Neural cell (in vitro differentiated cells): ENCODE measurements at regions not wholly inside any gene's neighbourhood (a gene's known extent, or its start where the extent isn't known, plus 50 kb on each side); places are given as distances from the start of the nearest gene placed in this dataset.

Experiments used
- H2AFZ ChIP-seq: fragments of 200-600, 300-800 bp; sonication (generic), shearing (Covaris generic); 2 replicates; pipeline ENCODE4 v1.6.0; 2014; ENCODE audit warnings: low read depth, mild to moderate bottlenecking, antibody characterized with exemption, low read length, moderate library complexity
- H3F3A ChIP-seq: fragments of 200-600 bp; shearing (Covaris generic); 2 replicates; pipeline ENCODE4 v1.6.1; 2016; ENCODE audit warnings: mild to moderate bottlenecking, moderate library complexity, mixed read lengths, antibody characterized with exemption, low read length; ENCODE audit not compliant: insufficient read depth, poor library complexity, severe bottlenecking
- H3K27ac ChIP-seq: fragments of 200-600, 300-800 bp; sonication (generic), shearing (Covaris generic); 2 replicates; pipeline ENCODE4 v1.5.1; 2014; ENCODE audit warnings: mild to moderate bottlenecking, low read length, moderate library complexity
- H3K27me3 ChIP-seq: fragments of 300-800, 200-600 bp; sonication (generic), shearing (Covaris generic); 2 replicates; pipeline ENCODE4 v1.6.0; 2014; ENCODE audit warnings: mild to moderate bottlenecking, low read depth, low read length, moderate library complexity; ENCODE audit not compliant: insufficient read depth
- H3K36me3 ChIP-seq: fragments of 300-800, 200-600 bp; sonication (generic), shearing (Covaris generic); 2 replicates; pipeline ENCODE4 v1.5.1; 2014; ENCODE audit warnings: mild to moderate bottlenecking, antibody characterized with exemption, low read length, moderate library complexity; ENCODE audit not compliant: insufficient read depth
- H3K4me2 ChIP-seq: fragments of 300-800, 200-600 bp; sonication (generic), shearing (Covaris generic); 2 replicates; pipeline ENCODE4 v1.6.0; 2014; ENCODE audit warnings: mild to moderate bottlenecking, low read length
- H3K4me3 ChIP-seq: fragments of 300-800, 200-600 bp; sonication (generic), shearing (Covaris generic); 2 replicates; pipeline ENCODE4 v1.5.1; 2014; ENCODE audit warnings: mild to moderate bottlenecking, low read length, moderate library complexity
- H3K79me2 ChIP-seq: fragments of 200-600 bp; shearing (Covaris generic); replicated peaks from 2 replicates; pipeline ENCODE4 v1.6.0; 2014; ENCODE audit warnings: mild to moderate bottlenecking, low read length, moderate library complexity; ENCODE audit not compliant: insufficient read depth
- H3K9ac ChIP-seq: fragments of 300-800, 200-600 bp; sonication (generic), shearing (Covaris generic); 2 replicates; pipeline ENCODE4 v1.6.1; 2016; ENCODE audit warnings: mild to moderate bottlenecking, low read length, mixed read lengths
- H3K9me2 ChIP-seq: fragments of 200-600 bp; shearing (Covaris generic); 2 replicates; pipeline ENCODE4 v1.6.1; 2016; ENCODE audit warnings: mild to moderate bottlenecking, low read length, mixed read lengths; ENCODE audit not compliant: insufficient read depth
- H3K9me3 ChIP-seq: fragments of 200-600, 300-800 bp; sonication (generic), shearing (Covaris generic); 2 replicates; pipeline ENCODE4 v1.6.1; 2016; ENCODE audit warnings: mild to moderate bottlenecking, mixed run types, low read length, moderate library complexity, mixed read lengths
- H4K20me1 ChIP-seq: fragments of 200-600 bp; shearing (Covaris generic); 2 replicates; pipeline ENCODE4 v1.6.1; 2016; ENCODE audit warnings: mild to moderate bottlenecking, mixed run types; ENCODE audit not compliant: insufficient read depth
- CTCF ChIP-seq: fragments of 450-650 bp; IDR thresholded peaks from 2 replicates; pipeline ENCODE4 v1.5.1; 2014; ENCODE audit warnings: antibody characterized with exemption, mild to moderate bottlenecking, moderate library complexity; ENCODE audit not compliant: poor library complexity, severe bottlenecking
- EP300 ChIP-seq: fragments of 450-650 bp; conservative IDR thresholded peaks from 2 replicates; pipeline ENCODE4 v1.6.1; 2014; ENCODE audit warnings: antibody characterized with exemption, mild to moderate bottlenecking, moderate library complexity; ENCODE audit not compliant: poor library complexity, severe bottlenecking
- EZH2 ChIP-seq: fragments of 200-600, 300-800 bp; shearing (Covaris generic), sonication (generic); IDR thresholded peaks from 2 replicates; pipeline ENCODE4 v1.6.1; 2014; ENCODE audit warnings: antibody characterized with exemption, low read length, borderline replicate concordance, mild to moderate bottlenecking; ENCODE audit not compliant: insufficient read depth, poor library complexity, severe bottlenecking
- MXI1 ChIP-seq: fragments of 450-650 bp; conservative IDR thresholded peaks from 2 replicates; pipeline ENCODE4 v1.6.1; 2014; ENCODE audit warnings: antibody characterized with exemption, mild to moderate bottlenecking; ENCODE audit not compliant: poor library complexity, severe bottlenecking
- POLR2AphosphoS5 ChIP-seq: IDR thresholded peaks from 2 replicates; pipeline ENCODE4 v1.6.1; 2012
- RAD21 ChIP-seq: fragments of 450-650 bp; conservative IDR thresholded peaks from 2 replicates; pipeline ENCODE4 v1.6.1; 2014; ENCODE audit warnings: antibody characterized with exemption, mild to moderate bottlenecking, moderate library complexity
- SMC3 ChIP-seq: fragments of 450-650 bp; conservative IDR thresholded peaks from 2 replicates; pipeline ENCODE4 v1.6.1; 2014; ENCODE audit warnings: antibody characterized with exemption, mild to moderate bottlenecking, moderate library complexity; ENCODE audit not compliant: poor library complexity
- TAF1 ChIP-seq: IDR thresholded peaks from 2 replicates; pipeline ENCODE4 v1.6.1; 2012; ENCODE audit warnings: low read depth
- TF ChIP-seq, protein P1 (sequence below): IDR thresholded peaks from 2 replicates; pipeline ENCODE4 v1.6.1; 2012; ENCODE audit warnings: borderline replicate concordance

DNA sequence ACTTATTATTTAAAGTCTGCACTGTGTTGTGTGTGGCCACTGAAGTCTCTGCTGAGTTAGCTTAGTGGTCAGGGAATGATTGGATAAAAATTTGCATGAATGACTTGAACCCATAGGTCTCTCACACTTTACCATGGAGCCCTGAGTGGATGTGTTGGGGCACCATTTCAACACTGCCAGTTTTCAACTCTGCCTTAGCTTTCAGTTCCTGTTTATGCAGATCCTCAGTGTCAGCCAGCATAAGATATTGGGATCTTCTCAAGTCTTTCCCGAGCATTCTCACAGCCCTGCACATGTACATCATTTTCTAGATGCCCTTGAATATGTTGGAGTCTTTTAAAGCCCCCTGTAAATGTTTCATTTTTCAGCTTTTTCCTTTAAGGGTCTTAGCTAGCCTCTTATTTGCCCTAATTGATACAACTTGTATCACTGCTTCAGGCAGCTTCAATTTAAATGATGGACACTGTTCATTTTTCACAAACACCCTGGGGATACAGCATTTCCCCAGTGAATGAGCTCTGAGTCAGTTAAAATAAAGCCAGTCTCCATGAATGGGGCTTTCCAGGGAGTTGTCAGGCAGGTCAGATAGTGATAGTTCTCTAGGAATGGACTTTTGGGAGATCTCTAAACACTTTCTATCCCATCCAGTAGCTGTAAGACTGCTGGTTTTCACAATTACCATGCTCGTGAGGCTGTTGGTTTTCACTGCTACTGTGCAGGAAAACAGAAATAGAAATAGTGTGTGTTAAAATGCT is 211.9 kb upstream of the PAPPA start:
- no peaks in the 10 kb centered on the region for H4K20me1 ChIP-seq
- H3K27ac ChIP-seq: no peak overlapping the region
- no peaks in the 10 kb centered on the region for H3K9me3 ChIP-seq
- H3K27me3 ChIP-seq: no peaks in the 10 kb centered on the region
- H3K4me3 ChIP-seq: no peak overlapping the region
- no peak overlapping the region for H3K4me2 ChIP-seq
- H3K79me2 ChIP-seq: no peaks in the 10 kb centered on the region
- no peak overlapping the region for H2AFZ ChIP-seq
- H3K9me2 ChIP-seq: no peaks in the 10 kb centered on the region
- TF ChIP-seq RAD21: no peak
- TF ChIP-seq EZH2: no peak
- no peak for TF ChIP-seq POLR2AphosphoS5
- TF ChIP-seq, protein P1, sequence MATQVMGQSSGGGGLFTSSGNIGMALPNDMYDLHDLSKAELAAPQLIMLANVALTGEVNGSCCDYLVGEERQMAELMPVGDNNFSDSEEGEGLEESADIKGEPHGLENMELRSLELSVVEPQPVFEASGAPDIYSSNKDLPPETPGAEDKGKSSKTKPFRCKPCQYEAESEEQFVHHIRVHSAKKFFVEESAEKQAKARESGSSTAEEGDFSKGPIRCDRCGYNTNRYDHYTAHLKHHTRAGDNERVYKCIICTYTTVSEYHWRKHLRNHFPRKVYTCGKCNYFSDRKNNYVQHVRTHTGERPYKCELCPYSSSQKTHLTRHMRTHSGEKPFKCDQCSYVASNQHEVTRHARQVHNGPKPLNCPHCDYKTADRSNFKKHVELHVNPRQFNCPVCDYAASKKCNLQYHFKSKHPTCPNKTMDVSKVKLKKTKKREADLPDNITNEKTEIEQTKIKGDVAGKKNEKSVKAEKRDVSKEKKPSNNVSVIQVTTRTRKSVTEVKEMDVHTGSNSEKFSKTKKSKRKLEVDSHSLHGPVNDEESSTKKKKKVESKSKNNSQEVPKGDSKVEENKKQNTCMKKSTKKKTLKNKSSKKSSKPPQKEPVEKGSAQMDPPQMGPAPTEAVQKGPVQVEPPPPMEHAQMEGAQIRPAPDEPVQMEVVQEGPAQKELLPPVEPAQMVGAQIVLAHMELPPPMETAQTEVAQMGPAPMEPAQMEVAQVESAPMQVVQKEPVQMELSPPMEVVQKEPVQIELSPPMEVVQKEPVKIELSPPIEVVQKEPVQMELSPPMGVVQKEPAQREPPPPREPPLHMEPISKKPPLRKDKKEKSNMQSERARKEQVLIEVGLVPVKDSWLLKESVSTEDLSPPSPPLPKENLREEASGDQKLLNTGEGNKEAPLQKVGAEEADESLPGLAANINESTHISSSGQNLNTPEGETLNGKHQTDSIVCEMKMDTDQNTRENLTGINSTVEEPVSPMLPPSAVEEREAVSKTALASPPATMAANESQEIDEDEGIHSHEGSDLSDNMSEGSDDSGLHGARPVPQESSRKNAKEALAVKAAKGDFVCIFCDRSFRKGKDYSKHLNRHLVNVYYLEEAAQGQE: no peak
- no peak for TF ChIP-seq EP300
- TF ChIP-seq CTCF: no peak
- H3K9ac ChIP-seq: no peak overlapping the region
- H3F3A ChIP-seq: no peaks in the 10 kb centered on the region
- no peaks in the 10 kb centered on the region for H3K36me3 ChIP-seq

DNA sequence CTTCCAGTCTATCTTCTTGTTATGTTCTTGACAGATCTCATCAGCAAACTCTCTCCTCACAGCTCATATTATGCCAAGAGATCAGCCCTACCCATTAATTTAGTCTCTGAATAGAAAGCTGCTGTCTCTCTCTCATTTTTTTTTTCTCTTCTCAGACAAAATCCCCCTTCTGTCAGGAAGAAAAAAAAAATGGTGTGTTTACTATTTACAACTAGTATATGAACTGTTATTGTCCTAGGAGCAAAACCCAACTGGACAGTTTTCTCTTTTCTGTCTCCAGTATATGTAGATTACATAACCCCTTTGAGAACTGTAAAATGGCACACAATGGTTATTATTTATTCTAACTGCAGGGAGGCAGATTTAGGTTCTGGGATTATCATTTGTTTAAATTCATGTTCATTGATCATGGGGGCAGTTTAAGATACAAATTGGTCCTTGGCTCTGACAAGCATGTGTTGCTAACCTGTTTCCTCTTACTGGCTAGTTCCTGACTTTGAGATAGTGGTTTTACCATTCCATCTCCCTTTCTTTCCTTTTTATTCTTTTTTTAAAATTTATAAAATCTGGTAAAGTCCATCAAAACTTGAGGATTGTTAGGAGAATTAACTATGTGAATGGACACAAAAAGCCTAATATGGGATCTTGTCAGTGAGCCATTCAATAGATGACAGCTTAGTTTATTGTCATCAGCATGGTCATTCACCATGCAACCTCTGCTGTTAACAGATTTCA is 210.0 kb upstream of the PAPPA start:
- Histone ChIP-seq H3K4me3 (no peak overlapping the region), H3K4me2 (no peak overlapping the region), H3K27ac (peak overlapping the region; percentile 2), H3K36me3 (no peaks in the 10 kb centered on the region), H3K79me2 (no peaks in the 10 kb centered on the region), H3F3A (no peaks in the 10 kb centered on the region), H4K20me1 (no peaks in the 10 kb centered on the region), H3K9ac (no peak overlapping the region), H3K9me3 (no peaks in the 10 kb centered on the region), H3K9me2 (no peaks in the 10 kb centered on the region), H2AFZ (no peak overlapping the region), H3K27me3 (no peaks in the 10 kb centered on the region)
- TF ChIP-seq RAD21: no peak
- TF ChIP-seq CTCF: no peak
- no peak for TF ChIP-seq POLR2AphosphoS5
- no peak for TF ChIP-seq EP300
- TF ChIP-seq TAF1: no peak
- TF ChIP-seq, protein P1: no peak
- TF ChIP-seq EZH2: no peak
- TF ChIP-seq SMC3: no peak
- TF ChIP-seq MXI1: no peak
